NT2/D1 (cell line): ENCODE measurements at regions not wholly inside any gene's neighbourhood (a gene's known extent, or its start where the extent isn't known, plus 50 kb on each side); places are given as distances from the start of the nearest gene placed in this dataset.

ENCODE experiments used
- YY1 ChIP-seq: IDR thresholded peaks from 2 replicates; pipeline ENCODE4 v1.6.1; 2011; ENCODE audit not compliant: insufficient read length, insufficient read depth
- ZNF274 ChIP-seq: IDR thresholded peaks from 2 replicates; pipeline ENCODE4 v1.6.1; 2011; ENCODE audit warnings: mild to moderate bottlenecking, low read depth, low read length

- TF ChIP-seq YY1 (no peak), ZNF274 (no peak)
Measured at GRCh38 chr1:240672132-240672811, 60.3 kb upstream of the GREM2 start.
